SK-N-SH (cell line): ENCODE measurements at regions not wholly inside any gene's neighbourhood (a gene's known extent, or its start where the extent isn't known, plus 50 kb on each side); places are given as distances from the start of the nearest gene placed in this dataset.

Experiments used
- EP300 ChIP-seq, 2 experiments: IDR thresholded peaks; 2 replicates each; pipeline versions ENCODE4 v1.4.0 to v1.6.1; 2012; ENCODE audit warnings: borderline replicate concordance in 1 of 2, low read depth in 1 of 2, low read length in 1 of 2
- EZH2phosphoT487 ChIP-seq: fragments of 200-600 bp; sonication (generic); IDR thresholded peaks from 2 replicates; pipeline ENCODE4 v1.6.1; 2017; ENCODE audit warnings: low read depth, mixed run types, mild to moderate bottlenecking, antibody characterized with exemption, moderate library complexity, borderline replicate concordance
- FOXM1 ChIP-seq: IDR thresholded peaks from 2 replicates; pipeline ENCODE4 v1.4.0; 2012; ENCODE audit warnings: low read depth, mild to moderate bottlenecking
- JUND ChIP-seq: IDR thresholded peaks from 2 replicates; pipeline ENCODE4 v1.4.0; 2012
- NRF1 ChIP-seq: IDR thresholded peaks from 2 replicates; pipeline ENCODE4 v1.6.1; 2012; ENCODE audit warnings: low read depth, mild to moderate bottlenecking, low read length
- RAD21 ChIP-seq: IDR thresholded peaks from 2 replicates; pipeline ENCODE4 v1.6.1; 2012; ENCODE audit warnings: mild to moderate bottlenecking, low read length
- RCOR1 ChIP-seq: fragments of 150-350 bp; IDR thresholded peaks from 2 replicates; pipeline ENCODE4 v1.6.1; 2017; ENCODE audit warnings: antibody characterized with exemption, low read length
- RFX5 ChIP-seq: IDR thresholded peaks from 2 replicates; pipeline ENCODE4 v1.6.1; 2012; ENCODE audit warnings: mild to moderate bottlenecking, improper control_type of control experiment, low read length
- SMC3 ChIP-seq: IDR thresholded peaks from 2 replicates; pipeline ENCODE4 v1.6.1; 2012; ENCODE audit warnings: low read depth, low read length, improper control_type of control experiment
- TCF12 ChIP-seq: IDR thresholded peaks from 2 replicates; pipeline ENCODE4 v1.4.0; 2012
- TF ChIP-seq, protein P1 (sequence below): IDR thresholded peaks from 2 replicates; pipeline ENCODE4 v1.4.0; 2012; ENCODE audit warnings: low read depth
- TF ChIP-seq, protein P2 (sequence below): fragments of 200-600 bp; sonication (generic); IDR thresholded peaks from 2 replicates; pipeline ENCODE4 v1.6.1; 2017; ENCODE audit warnings: antibody characterized with exemption, mild to moderate bottlenecking, moderate library complexity
- TF ChIP-seq, protein P3 (sequence below): fragments of 150-350 bp; IDR thresholded peaks from 2 replicates; pipeline ENCODE4 v1.6.1; 2016; ENCODE audit warnings: mild to moderate bottlenecking, low read depth, low read length

DNA sequence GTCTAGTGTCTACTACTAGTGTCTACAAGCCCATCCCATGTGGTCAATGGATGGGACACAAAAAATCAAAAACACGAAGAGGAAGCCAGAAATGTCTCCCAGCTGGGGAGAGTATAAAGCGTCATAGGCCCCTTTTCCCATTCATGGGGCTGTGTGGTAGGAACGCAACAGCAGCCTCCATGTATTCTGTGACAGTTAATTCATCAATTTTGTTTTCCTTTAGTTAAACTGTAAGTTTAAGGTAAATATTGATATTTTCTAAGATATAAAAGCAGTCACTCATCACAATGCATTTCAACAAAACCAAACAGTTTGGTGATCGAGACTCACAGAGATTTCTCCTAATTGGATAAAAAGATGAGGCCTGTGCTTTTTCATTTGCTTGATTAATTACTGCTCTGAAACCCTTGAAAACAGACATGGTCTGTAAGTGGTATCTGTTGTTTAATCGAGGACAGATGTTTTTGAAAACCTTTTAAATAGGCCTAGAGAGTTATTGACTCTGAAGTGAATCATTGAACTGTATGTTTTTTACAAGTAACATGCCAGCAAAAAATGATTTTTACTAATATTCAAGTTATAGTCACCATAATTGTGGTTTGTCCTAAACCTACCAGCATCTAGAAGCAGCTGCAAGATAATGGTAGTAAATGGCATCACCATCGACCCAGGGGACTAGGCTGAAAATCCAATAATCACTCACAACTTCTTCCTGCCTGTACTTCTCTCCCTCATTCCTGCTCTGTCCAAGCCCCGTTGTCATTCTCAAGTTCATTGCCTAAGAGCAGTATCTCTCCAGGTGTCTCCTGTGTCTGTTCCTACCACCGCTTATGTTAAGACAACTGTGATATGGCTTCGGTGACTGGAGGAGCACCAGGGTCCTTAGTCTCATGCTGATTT, 87.7 kb upstream of the SHISA3 start:
- TF ChIP-seq, protein P1, sequence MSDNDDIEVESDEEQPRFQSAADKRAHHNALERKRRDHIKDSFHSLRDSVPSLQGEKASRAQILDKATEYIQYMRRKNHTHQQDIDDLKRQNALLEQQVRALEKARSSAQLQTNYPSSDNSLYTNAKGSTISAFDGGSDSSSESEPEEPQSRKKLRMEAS, result no peak
- TF ChIP-seq, protein P2, sequence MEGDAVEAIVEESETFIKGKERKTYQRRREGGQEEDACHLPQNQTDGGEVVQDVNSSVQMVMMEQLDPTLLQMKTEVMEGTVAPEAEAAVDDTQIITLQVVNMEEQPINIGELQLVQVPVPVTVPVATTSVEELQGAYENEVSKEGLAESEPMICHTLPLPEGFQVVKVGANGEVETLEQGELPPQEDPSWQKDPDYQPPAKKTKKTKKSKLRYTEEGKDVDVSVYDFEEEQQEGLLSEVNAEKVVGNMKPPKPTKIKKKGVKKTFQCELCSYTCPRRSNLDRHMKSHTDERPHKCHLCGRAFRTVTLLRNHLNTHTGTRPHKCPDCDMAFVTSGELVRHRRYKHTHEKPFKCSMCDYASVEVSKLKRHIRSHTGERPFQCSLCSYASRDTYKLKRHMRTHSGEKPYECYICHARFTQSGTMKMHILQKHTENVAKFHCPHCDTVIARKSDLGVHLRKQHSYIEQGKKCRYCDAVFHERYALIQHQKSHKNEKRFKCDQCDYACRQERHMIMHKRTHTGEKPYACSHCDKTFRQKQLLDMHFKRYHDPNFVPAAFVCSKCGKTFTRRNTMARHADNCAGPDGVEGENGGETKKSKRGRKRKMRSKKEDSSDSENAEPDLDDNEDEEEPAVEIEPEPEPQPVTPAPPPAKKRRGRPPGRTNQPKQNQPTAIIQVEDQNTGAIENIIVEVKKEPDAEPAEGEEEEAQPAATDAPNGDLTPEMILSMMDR, result no peak
- TF ChIP-seq JUND (no peak), TCF12 (peak; percentile 73), RAD21 (peak; percentile 15; the same call in 1 of the 2 replicates), RFX5 (no peak), FOXM1 (no peak), EP300 (IDR thresholded peaks at IDR 0.05; ENCODE audit: borderline replicate concordance in 1 of 2, low read depth in 1 of 2, low read length in 1 of 2) (peak in 1 of 2 experiments; percentile 99; a peak in 2 of 4 replicates), SMC3 (no peak), EZH2phosphoT487 (no peak), NRF1 (no peak), RCOR1 (peak; percentile 88; the same call in 1 of the 2 replicates)
- TF ChIP-seq, protein P3, sequence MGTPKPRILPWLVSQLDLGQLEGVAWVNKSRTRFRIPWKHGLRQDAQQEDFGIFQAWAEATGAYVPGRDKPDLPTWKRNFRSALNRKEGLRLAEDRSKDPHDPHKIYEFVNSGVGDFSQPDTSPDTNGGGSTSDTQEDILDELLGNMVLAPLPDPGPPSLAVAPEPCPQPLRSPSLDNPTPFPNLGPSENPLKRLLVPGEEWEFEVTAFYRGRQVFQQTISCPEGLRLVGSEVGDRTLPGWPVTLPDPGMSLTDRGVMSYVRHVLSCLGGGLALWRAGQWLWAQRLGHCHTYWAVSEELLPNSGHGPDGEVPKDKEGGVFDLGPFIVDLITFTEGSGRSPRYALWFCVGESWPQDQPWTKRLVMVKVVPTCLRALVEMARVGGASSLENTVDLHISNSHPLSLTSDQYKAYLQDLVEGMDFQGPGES, result no peak
